Muscle layer of duodenum (tissue), 2 donors: ENCODE measurements at regions not wholly inside any gene's neighbourhood (a gene's known extent, or its start where the extent isn't known, plus 50 kb on each side); places are given as distances from the start of the nearest gene placed in this dataset.

Source experiments
- H3K27ac ChIP-seq: one replicate; pipeline ENCODE4 v1.7.0; 2013; ENCODE audit warnings: mild to moderate bottlenecking, low read length
- H3K27me3 ChIP-seq: one replicate; pipeline ENCODE4 v1.7.0; 2013; ENCODE audit warnings: low read depth, mild to moderate bottlenecking, control low read depth, low read length
- H3K36me3 ChIP-seq, 2 donors: one replicate each; pipeline ENCODE4 v1.7.0; 2013; ENCODE audit warnings: low read length in 2 of 2, control low read depth in 1 of 2, mild to moderate bottlenecking in 1 of 2; ENCODE audit not compliant: insufficient read depth in 2 of 2, control insufficient read depth in 1 of 2
- H3K4me1 ChIP-seq, 2 donors: one replicate each; pipeline ENCODE4 v1.7.0; 2013; ENCODE audit warnings: low read length in 2 of 2, mild to moderate bottlenecking in 2 of 2, control low read depth in 1 of 2, moderate library complexity in 1 of 2; ENCODE audit not compliant: insufficient read depth in 2 of 2, control insufficient read depth in 1 of 2
- H3K4me3 ChIP-seq, 2 donors: one replicate each; pipeline ENCODE4 v1.7.0; 2013; ENCODE audit warnings: low read length in 2 of 2, low read depth in 1 of 2, mild to moderate bottlenecking in 1 of 2
- H3K9me3 ChIP-seq, 2 donors: one replicate each; pipeline ENCODE4 v1.7.0; 2013; ENCODE audit warnings: low read length in 2 of 2, control low read depth in 1 of 2, mild to moderate bottlenecking in 1 of 2; ENCODE audit not compliant: control insufficient read depth in 1 of 2
- donor health status: healthy.

- no peaks in the 10 kb centered on the region for H3K36me3 ChIP-seq
- H3K27me3 ChIP-seq: no peaks in the 10 kb centered on the region
- H3K27ac ChIP-seq: no peak overlapping the region
- no peak overlapping the region for H3K4me3 ChIP-seq
- H3K4me1 ChIP-seq: no peaks in the 10 kb centered on the region
- no peaks in the 10 kb centered on the region for H3K9me3 ChIP-seq
Observed at GRCh38 chr6:119801056-119801455, 451.5 kb upstream of the MAN1A1 start.

- no peaks in the 10 kb centered on the region for H3K4me1 ChIP-seq
- H3K4me3 ChIP-seq: no peak overlapping the region
- H3K27ac ChIP-seq: no peak overlapping the region
- no peaks in the 10 kb centered on the region for H3K27me3 ChIP-seq
- no peaks in the 10 kb centered on the region for H3K9me3 ChIP-seq
- H3K36me3 ChIP-seq: no peaks in the 10 kb centered on the region
Observed at GRCh38 chr6:119800526-119800925, 451.0 kb upstream of the MAN1A1 start.

GRCh38 chr6:119799596-119800509 is 450.3 kb upstream of the MAN1A1 start:
- Histone ChIP-seq H3K36me3 (no peaks in the 10 kb centered on the region), H3K9me3 (no peaks in the 10 kb centered on the region), H3K27ac (no peak overlapping the region), H3K27me3 (no peaks in the 10 kb centered on the region), H3K4me1 (no peaks in the 10 kb centered on the region), H3K4me3 (no peak overlapping the region)

GRCh38 chr6:119791736-119792135 is 442.2 kb upstream of the MAN1A1 start:
- Histone ChIP-seq H3K4me3 (no peak overlapping the region), H3K27me3 (no peaks in the 10 kb centered on the region), H3K9me3 (no peaks in the 10 kb centered on the region), H3K27ac (no peak overlapping the region), H3K36me3 (no peaks in the 10 kb centered on the region), H3K4me1 (no peaks in the 10 kb centered on the region)

GRCh38 chr6:119781365-119781764 is 431.8 kb upstream of the MAN1A1 start:
- peaks cover 0 to 3% of the 10 kb centered on the region in 2 donors for H3K9me3 ChIP-seq
- no peaks in the 10 kb centered on the region for H3K36me3 ChIP-seq
- H3K4me3 ChIP-seq: no peak overlapping the region
- no peaks in the 10 kb centered on the region for H3K4me1 ChIP-seq
- H3K27ac ChIP-seq: no peak overlapping the region
- no peaks in the 10 kb centered on the region for H3K27me3 ChIP-seq

GRCh38 chr6:119768201-119768600 is 418.6 kb upstream of the MAN1A1 start:
- H3K27me3 ChIP-seq: no peaks in the 10 kb centered on the region
- no peak overlapping the region for H3K27ac ChIP-seq
- no peak overlapping the region for H3K4me3 ChIP-seq
- no peaks in the 10 kb centered on the region for H3K4me1 ChIP-seq
- peaks cover 0 to 9% of the 10 kb centered on the region in 2 donors for H3K9me3 ChIP-seq
- no peaks in the 10 kb centered on the region for H3K36me3 ChIP-seq

GRCh38 chr6:119764927-119765681 is 415.5 kb upstream of the MAN1A1 start:
- Histone ChIP-seq H3K27ac (no peak overlapping the region), H3K36me3 (no peaks in the 10 kb centered on the region), H3K27me3 (no peaks in the 10 kb centered on the region), H3K4me1 (no peaks in the 10 kb centered on the region), H3K4me3 (no peak overlapping the region), H3K9me3 (no peaks in the 10 kb centered on the region)

GRCh38 chr6:119760046-119760445 is 410.5 kb upstream of the MAN1A1 start:
- Histone ChIP-seq H3K27me3 (no peaks in the 10 kb centered on the region), H3K36me3 (no peaks in the 10 kb centered on the region), H3K4me3 (no peak overlapping the region)

GRCh38 chr6:119758385-119758784 is 408.8 kb upstream of the MAN1A1 start:
- H3K4me3 ChIP-seq: no peak overlapping the region
- H3K4me1 ChIP-seq: no peaks in the 10 kb centered on the region
- no peaks in the 10 kb centered on the region for H3K27me3 ChIP-seq
- H3K27ac ChIP-seq: no peak overlapping the region
- H3K9me3 ChIP-seq: no peaks in the 10 kb centered on the region
- no peaks in the 10 kb centered on the region for H3K36me3 ChIP-seq

More at GRCh38 chr6:119760046-119760445, 410.5 kb upstream of the MAN1A1 start:
- H3K9me3 ChIP-seq: no peaks in the 10 kb centered on the region
- H3K27ac ChIP-seq: no peak overlapping the region
- H3K4me1 ChIP-seq: no peaks in the 10 kb centered on the region

GRCh38 chr6:119757467-119757866 is 407.9 kb upstream of the MAN1A1 start:
- H3K9me3 ChIP-seq: no peaks in the 10 kb centered on the region
- no peaks in the 10 kb centered on the region for H3K4me1 ChIP-seq
- no peak overlapping the region for H3K27ac ChIP-seq
- no peaks in the 10 kb centered on the region for H3K36me3 ChIP-seq
- H3K27me3 ChIP-seq: no peaks in the 10 kb centered on the region
- H3K4me3 ChIP-seq: no peak overlapping the region

- no peaks in the 10 kb centered on the region for H3K27me3 ChIP-seq
- H3K27ac ChIP-seq: no peak overlapping the region
- H3K4me3 ChIP-seq: no peak overlapping the region
- no peaks in the 10 kb centered on the region for H3K36me3 ChIP-seq
- peaks cover 0 to 5% of the 10 kb centered on the region in 2 donors for H3K9me3 ChIP-seq
- no peaks in the 10 kb centered on the region for H3K4me1 ChIP-seq
Observed at GRCh38 chr6:119749335-119749734, 399.8 kb upstream of the MAN1A1 start.
